GM12891 (cell line): ENCODE measurements at regions not wholly inside any gene's neighbourhood (a gene's known extent, or its start where the extent isn't known, plus 50 kb on each side); places are given as distances from the start of the nearest gene placed in this dataset.
"Not testable (repeated sequence)": the region's sequence is repeated elsewhere in the genome, so short reads cannot be mapped to it uniquely, and the experiment has no call there.

Source experiments
- DNase-seq: peaks from one replicate; pipeline ENCODE4 v3.0.0; 2011; ENCODE audit warnings: low spot score; ENCODE audit not compliant: insufficient read length
- FAIRE-seq: peaks from 2 replicates; lab custom pipeline; 2011; peaks lifted over from hg19 to GRCh38; lab: Jason Lieb, UNC
- PAX5 ChIP-seq: IDR thresholded peaks from 2 replicates; pipeline ENCODE4 v1.6.1; 2011; ENCODE audit warnings: low read length, moderate library complexity, mild to moderate bottlenecking; ENCODE audit not compliant: insufficient read depth, severe bottlenecking
- POLR2A ChIP-seq: IDR thresholded peaks from 2 replicates; pipeline ENCODE4 v1.6.1; 2011; ENCODE audit warnings: low read depth, low read length, control low read depth
- POLR2AphosphoS5 ChIP-seq: IDR thresholded peaks from 2 replicates; pipeline ENCODE4 v1.6.1; 2011; ENCODE audit warnings: low read depth, low read length, control low read depth
- POU2F2 ChIP-seq: IDR thresholded peaks from 2 replicates; pipeline ENCODE4 v1.6.1; 2011; ENCODE audit warnings: low read depth, mild to moderate bottlenecking, control low read depth, low read length, moderate library complexity
- SPI1 ChIP-seq: IDR thresholded peaks from 2 replicates; pipeline ENCODE4 v1.6.1; 2011; ENCODE audit warnings: low read depth, low read length, control low read depth
- TAF1 ChIP-seq: IDR thresholded peaks from 2 replicates; pipeline ENCODE4 v1.6.1; 2011; ENCODE audit warnings: low read depth, low read length, control low read depth

GRCh38 chr2:60213865-60214625 is 339.4 kb downstream of the BCL11A start:
- TF ChIP-seq PAX5 (no peak), POLR2AphosphoS5 (no peak), SPI1 (no peak), TAF1 (no peak), POLR2A (no peak), POU2F2 (no peak)
- DNase-seq (no peak), FAIRE-seq (no peak)

GRCh38 chr2:60212181-60212945 is 341.1 kb downstream of the BCL11A start:
- no peak for DNase-seq
- no peak for TF ChIP-seq POU2F2
- TF ChIP-seq SPI1, result no peak
- no peak for TF ChIP-seq POLR2AphosphoS5
- TF ChIP-seq PAX5, result no peak
- TF ChIP-seq POLR2A, result no peak
- TF ChIP-seq TAF1, result no peak
- FAIRE-seq, result no peak

GRCh38 chr2:60189006-60189405 is 364.4 kb downstream of the BCL11A start:
- not testable (repeated sequence) for DNase-seq, FAIRE-seq

GRCh38 chr2:60175290-60175689 is 378.2 kb downstream of the BCL11A start:
- TF ChIP-seq TAF1 (no peak), POU2F2 (no peak), POLR2AphosphoS5 (no peak), PAX5 (no peak), SPI1 (no peak), POLR2A (no peak)
- DNase-seq (no peak), FAIRE-seq (no peak)

- FAIRE-seq, result no peak
- no peak for TF ChIP-seq TAF1
- no peak for TF ChIP-seq POU2F2
- TF ChIP-seq POLR2A, result no peak
- no peak for TF ChIP-seq POLR2AphosphoS5
- no peak for TF ChIP-seq SPI1
- no peak for TF ChIP-seq PAX5
- DNase-seq, result no peak
These were observed 379.3 kb downstream of the BCL11A start for GRCh38 chr2:60174146-60174545.

- DNase-seq (no peak), FAIRE-seq (no peak)
- TF ChIP-seq PAX5 (no peak), SPI1 (no peak), TAF1 (no peak), POLR2A (no peak), POLR2AphosphoS5 (no peak), POU2F2 (no peak)
These were observed 380.7 kb downstream of the BCL11A start for GRCh38 chr2:60172801-60173200.

GRCh38 chr2:60170272-60170671 is 383.2 kb downstream of the BCL11A start:
- FAIRE-seq, result no peak
- DNase-seq, result no peak
- no peak for TF ChIP-seq PAX5
- TF ChIP-seq POLR2AphosphoS5, result no peak
- TF ChIP-seq POU2F2, result no peak
- TF ChIP-seq TAF1, result no peak
- TF ChIP-seq SPI1, result no peak
- no peak for TF ChIP-seq POLR2A

GRCh38 chr2:60168247-60168646 is 385.2 kb downstream of the BCL11A start:
- DNase-seq, result no peak
- TF ChIP-seq POLR2A, result no peak
- no peak for TF ChIP-seq POLR2AphosphoS5
- TF ChIP-seq SPI1, result no peak
- no peak for TF ChIP-seq POU2F2
- TF ChIP-seq PAX5, result no peak
- TF ChIP-seq TAF1, result no peak
- no peak for FAIRE-seq

GRCh38 chr2:60167089-60167488 is 386.4 kb downstream of the BCL11A start:
- FAIRE-seq (no peak), DNase-seq (no peak)
- no peak for TF ChIP-seq POLR2AphosphoS5
- no peak for TF ChIP-seq TAF1
- no peak for TF ChIP-seq POU2F2
- TF ChIP-seq POLR2A, result no peak
- TF ChIP-seq SPI1, result no peak
- TF ChIP-seq PAX5, result no peak

- FAIRE-seq (no peak), DNase-seq (no peak)
- TF ChIP-seq SPI1 (no peak), PAX5 (no peak), POU2F2 (no peak), POLR2A (no peak), POLR2AphosphoS5 (no peak), TAF1 (no peak)
These were observed 389.8 kb downstream of the BCL11A start for GRCh38 chr2:60163691-60164090.
